Left ventricle myocardium inferior (tissue), 1 donor: ENCODE measurements at regions not wholly inside any gene's neighbourhood (a gene's known extent, or its start where the extent isn't known, plus 50 kb on each side); places are given as distances from the start of the nearest gene placed in this dataset.
A peak's percentile ranks its signal among the peaks of the same experiment; 100 is the strongest.

ENCODE experiments used
- DNase-seq: peaks from one replicate; pipeline ENCODE4 v3.0.0-alpha.2; 2020
- H3K27ac ChIP-seq: fragments of 200-600 bp; replicated peaks from 2 replicates; pipeline ENCODE4 v1.8.0; 2021
- H3K27me3 ChIP-seq: fragments of 200-600 bp; 2 replicates; pipeline ENCODE4 v1.8.0; 2021; ENCODE audit warnings: low read depth
- H3K36me3 ChIP-seq: fragments of 200-600 bp; 2 replicates; pipeline ENCODE4 v1.8.0; 2021
- H3K4me1 ChIP-seq: fragments of 200-600 bp; 2 replicates; pipeline ENCODE4 v1.8.0; 2021
- H3K4me3 ChIP-seq: fragments of 200-600 bp; 2 replicates; pipeline ENCODE4 v1.8.0; 2021; ENCODE audit warnings: mild to moderate bottlenecking, moderate library complexity
- H3K9me3 ChIP-seq: fragments of 200-600 bp; replicated peaks from 2 replicates; pipeline ENCODE4 v1.8.0; 2021
- intact Hi-C: fragments of 100-400 bp; cut with micrococcal nuclease; formaldehyde crosslinking; loops from one replicate; pipeline ENCODE4 v1.11.0; 2022
- TF ChIP-seq, protein P1 (sequence below): fragments of 200-600 bp; IDR thresholded peaks from 2 replicates; pipeline ENCODE4 v1.8.0; 2021; ENCODE audit warnings: antibody characterized with exemption, mild to moderate bottlenecking, borderline replicate concordance
- donor health status: DM: no; HTN: yes; CAD: no; lungs with severe emphysema.

DNA sequence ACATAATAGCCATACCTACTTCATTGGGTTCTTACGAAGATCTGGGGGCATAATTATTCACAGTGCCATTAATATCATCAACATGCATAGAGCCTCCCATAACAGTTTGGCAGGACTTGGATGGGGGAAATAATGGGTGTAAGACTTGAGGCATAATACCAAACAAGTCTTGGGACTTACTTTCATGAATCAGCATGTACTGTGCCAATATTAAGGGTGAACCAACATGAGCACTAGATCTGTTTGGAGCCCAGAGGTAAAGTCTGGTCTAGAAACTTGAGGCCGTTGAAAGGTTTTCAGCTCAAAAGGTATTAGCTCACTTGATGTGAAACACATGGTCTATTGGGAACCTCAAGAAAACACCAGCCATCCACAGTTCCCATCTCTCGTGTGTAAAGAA lies 56.7 kb upstream of the ZC3H11B start:
- TF ChIP-seq, protein P1, sequence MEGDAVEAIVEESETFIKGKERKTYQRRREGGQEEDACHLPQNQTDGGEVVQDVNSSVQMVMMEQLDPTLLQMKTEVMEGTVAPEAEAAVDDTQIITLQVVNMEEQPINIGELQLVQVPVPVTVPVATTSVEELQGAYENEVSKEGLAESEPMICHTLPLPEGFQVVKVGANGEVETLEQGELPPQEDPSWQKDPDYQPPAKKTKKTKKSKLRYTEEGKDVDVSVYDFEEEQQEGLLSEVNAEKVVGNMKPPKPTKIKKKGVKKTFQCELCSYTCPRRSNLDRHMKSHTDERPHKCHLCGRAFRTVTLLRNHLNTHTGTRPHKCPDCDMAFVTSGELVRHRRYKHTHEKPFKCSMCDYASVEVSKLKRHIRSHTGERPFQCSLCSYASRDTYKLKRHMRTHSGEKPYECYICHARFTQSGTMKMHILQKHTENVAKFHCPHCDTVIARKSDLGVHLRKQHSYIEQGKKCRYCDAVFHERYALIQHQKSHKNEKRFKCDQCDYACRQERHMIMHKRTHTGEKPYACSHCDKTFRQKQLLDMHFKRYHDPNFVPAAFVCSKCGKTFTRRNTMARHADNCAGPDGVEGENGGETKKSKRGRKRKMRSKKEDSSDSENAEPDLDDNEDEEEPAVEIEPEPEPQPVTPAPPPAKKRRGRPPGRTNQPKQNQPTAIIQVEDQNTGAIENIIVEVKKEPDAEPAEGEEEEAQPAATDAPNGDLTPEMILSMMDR = no peak
- Histone ChIP-seq H3K27me3 (no peaks in the 10 kb centered on the region), H3K9me3 (no peaks in the 10 kb centered on the region), H3K36me3 (no peaks in the 10 kb centered on the region), H3K27ac (no peak overlapping the region), H3K4me1 (peaks cover 47% of the 10 kb centered on the region), H3K4me3 (no peak overlapping the region)
- DNase-seq = no peak
- intact Hi-C loops = no loop called here

- no peaks in the 10 kb centered on the region for H3K27me3 ChIP-seq
- H3K27ac ChIP-seq = no peak overlapping the region
- H3K36me3 ChIP-seq = no peaks in the 10 kb centered on the region
- intact Hi-C loops = no loop called here
- peaks cover 47% of the 10 kb centered on the region for H3K4me1 ChIP-seq
- no peak overlapping the region for H3K4me3 ChIP-seq
- DNase-seq = no peak
- TF ChIP-seq, protein P1 = no peak
- no peaks in the 10 kb centered on the region for H3K9me3 ChIP-seq
These were observed 56.1 kb upstream of the ZC3H11B start for GRCh38 chr1:219669042-219669441.

GRCh38 chr1:219668446-219668845 lies 55.5 kb upstream of the ZC3H11B start:
- TF ChIP-seq, protein P1 = no peak
- intact Hi-C loops = no loop called here
- no peak overlapping the region for H3K27ac ChIP-seq
- no peaks in the 10 kb centered on the region for H3K36me3 ChIP-seq
- H3K27me3 ChIP-seq = no peaks in the 10 kb centered on the region
- DNase-seq = no peak
- no peak overlapping the region for H3K4me3 ChIP-seq
- H3K9me3 ChIP-seq = no peaks in the 10 kb centered on the region
- peaks cover 47% of the 10 kb centered on the region for H3K4me1 ChIP-seq

GRCh38 chr1:219666242-219666641 lies 53.3 kb upstream of the ZC3H11B start:
- TF ChIP-seq, protein P1 = no peak

DNA sequence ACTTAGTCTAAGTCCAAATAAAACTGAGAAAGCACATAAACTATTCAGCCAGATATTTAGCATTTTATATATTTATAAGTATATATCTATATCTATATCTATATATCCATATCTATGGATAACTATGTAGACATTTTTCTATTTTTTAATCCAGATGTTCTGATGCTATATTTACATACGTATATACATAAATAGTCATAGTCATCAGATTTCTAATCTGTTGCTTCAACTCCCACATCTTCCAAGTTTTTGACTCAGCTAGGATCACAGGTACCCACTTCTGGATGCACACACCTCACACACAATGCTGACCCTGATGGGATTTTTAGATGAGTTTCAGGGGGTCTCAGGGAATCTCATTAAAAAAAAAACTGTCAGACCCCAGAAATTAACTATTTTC lies 52.2 kb upstream of the ZC3H11B start:
- Histone ChIP-seq H3K4me1 (peaks cover 45% of the 10 kb centered on the region), H3K27me3 (no peaks in the 10 kb centered on the region), H3K27ac (no peak overlapping the region), H3K4me3 (no peak overlapping the region), H3K9me3 (no peaks in the 10 kb centered on the region), H3K36me3 (no peaks in the 10 kb centered on the region)
- no peak for DNase-seq
- TF ChIP-seq, protein P1 = no peak
- intact Hi-C loops = no loop called here

More at GRCh38 chr1:219666242-219666641, 53.3 kb upstream of the ZC3H11B start:
- no peak for DNase-seq
- H3K4me1 ChIP-seq = peaks cover 45% of the 10 kb centered on the region
- no peaks in the 10 kb centered on the region for H3K9me3 ChIP-seq
- H3K4me3 ChIP-seq = no peak overlapping the region
- peak overlapping the region; percentile 28 for H3K27ac ChIP-seq
- no peaks in the 10 kb centered on the region for H3K27me3 ChIP-seq
- intact Hi-C loops = no loop called here
- H3K36me3 ChIP-seq = no peaks in the 10 kb centered on the region
